ENCODE measurements at regions not wholly inside any gene's neighbourhood (a gene's known extent, or its start where the extent isn't known, plus 50 kb on each side); places are given as distances from the start of the nearest gene placed in this dataset.
"Not testable (repeated sequence)": the region's sequence is repeated elsewhere in the genome, so short reads cannot be mapped to it uniquely, and the experiment has no call there.

DNA sequence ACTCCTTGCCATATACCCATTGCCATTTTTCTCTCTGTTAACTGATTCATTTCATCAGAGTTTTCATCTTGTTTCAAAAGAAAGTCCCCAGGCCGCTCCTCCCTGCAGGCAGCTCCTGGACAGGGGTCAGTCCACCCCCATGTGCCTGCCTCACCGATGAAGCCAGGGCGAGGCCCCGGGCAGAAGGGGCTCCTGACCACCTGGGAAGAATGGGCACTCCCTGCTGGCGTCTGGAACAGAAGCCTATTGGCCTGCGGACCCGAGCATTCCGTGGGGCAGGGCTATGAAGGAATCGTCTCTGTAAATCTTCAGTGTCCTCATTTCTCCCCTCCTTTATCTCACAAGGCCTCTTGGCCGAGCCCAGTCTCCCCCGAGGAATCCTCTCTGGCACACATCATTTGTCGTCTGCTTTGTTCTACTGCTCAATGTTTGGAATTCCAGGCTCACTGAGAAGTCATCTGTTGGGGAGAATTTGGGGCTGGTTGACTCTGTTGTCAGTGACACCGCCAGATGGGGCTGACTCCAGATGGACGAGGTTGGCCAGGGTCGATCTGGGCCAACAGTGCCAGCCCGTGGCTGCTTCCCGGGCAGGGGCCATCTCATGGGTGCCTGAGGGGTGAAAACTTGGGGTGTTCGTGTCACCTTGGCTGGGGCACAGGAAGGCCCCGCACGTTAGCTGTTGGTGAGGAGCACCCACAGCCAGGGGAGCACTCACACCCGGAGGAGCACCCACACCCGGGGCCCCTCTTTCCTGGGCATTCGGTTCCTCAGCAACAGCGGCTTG lies 183.9 kb downstream of the BANP start:
- not testable (repeated sequence) for TF ChIP-seq POLR2AphosphoS5, TAF1, POLR2A, SPI1 (IDR thresholded peaks at IDR 0.05; ENCODE audit: low read depth, low read length)
